Lower leg skin (tissue), 4 donors: ENCODE measurements at regions not wholly inside any gene's neighbourhood (a gene's known extent, or its start where the extent isn't known, plus 50 kb on each side); places are given as distances from the start of the nearest gene placed in this dataset.

Experiments
- DNase-seq, 2 donors: peaks; one replicate each; pipeline ENCODE4 v3.0.0-alpha.2; 2019; ENCODE audit warnings: low spot score in 2 of 2
- H3K4me3 ChIP-seq: fragments of 200-600 bp; sonication (generic); 2 replicates; pipeline ENCODE4 v1.5.1; 2017; ENCODE audit warnings: mild to moderate bottlenecking, low read depth; ENCODE audit not compliant: poor library complexity, severe bottlenecking
- CTCF ChIP-seq, 3 donors: fragments of 450-650 bp; IDR thresholded peaks; one replicate each; pipeline ENCODE4 v1.5.1; 2016; ENCODE audit warnings: antibody characterized with exemption in 3 of 3, mild to moderate bottlenecking in 3 of 3, moderate library complexity in 2 of 3
- POLR2A ChIP-seq, 2 donors: fragments of 450-650 bp; IDR thresholded peaks; one replicate each; pipeline ENCODE4 v1.6.1; 2016 to 2017; ENCODE audit warnings: antibody characterized with exemption in 2 of 2, mild to moderate bottlenecking in 1 of 2, moderate library complexity in 1 of 2
- WGBS, 2 donors: methylation state at CpG; one replicate each; pipeline ENCODE4 v1.1.5; 2018; 5-methylcytosine and 5-hydroxymethylcytosine counted together
- intact Hi-C: fragments of 100-400 bp; cut with DNase I; formaldehyde crosslinking; loops from one replicate; pipeline ENCODE4 v1.15.0; 2023; ENCODE audit warnings: low total_unique reads

- H3K4me3 ChIP-seq: no peak overlapping the region
- no peak for DNase-seq
- intact Hi-C loops: no loop called here
- no peak for TF ChIP-seq POLR2A (IDR thresholded peaks at IDR 0.05)
- no peak for TF ChIP-seq CTCF (IDR thresholded peaks at IDR 0.05)
- WGBS, 2 donors: 93 to 94% methylated on average over 1 of the region's 1 CpG
These were observed 161.5 kb upstream of the PTCHD4 start for GRCh38 chr6:48272518-48272917.

GRCh38 chr6:48255094-48255493 lies 144.1 kb upstream of the PTCHD4 start:
- DNase-seq: no peak
- intact Hi-C loops: no loop called here
- no peak overlapping the region for H3K4me3 ChIP-seq
- TF ChIP-seq POLR2A (IDR thresholded peaks at IDR 0.05) (no peak), CTCF (IDR thresholded peaks at IDR 0.05) (no peak)
- WGBS, 2 donors: 73 to 78% methylated on average over 3 of the region's 3 CpGs

GRCh38 chr6:48249071-48249470 lies 138.1 kb upstream of the PTCHD4 start:
- intact Hi-C loops: no loop called here
- DNase-seq: no peak
- TF ChIP-seq POLR2A (IDR thresholded peaks at IDR 0.05): no peak
- no peak for TF ChIP-seq CTCF (IDR thresholded peaks at IDR 0.05)
- 49 to 58% methylated on average over 3 of the region's 3 CpGs for WGBS, 2 donors
- no peak overlapping the region for H3K4me3 ChIP-seq

- intact Hi-C loops: no loop called here
- no peak for DNase-seq
- no peak overlapping the region for H3K4me3 ChIP-seq
- TF ChIP-seq POLR2A (IDR thresholded peaks at IDR 0.05) (no peak), CTCF (IDR thresholded peaks at IDR 0.05) (no peak)
These were observed 132.1 kb upstream of the PTCHD4 start for GRCh38 chr6:48243071-48243470.

GRCh38 chr6:48240287-48240686 lies 129.3 kb upstream of the PTCHD4 start:
- intact Hi-C loops: no loop called here
- no peak for TF ChIP-seq POLR2A (IDR thresholded peaks at IDR 0.05)
- no peak for TF ChIP-seq CTCF (IDR thresholded peaks at IDR 0.05)
- 90 to 97% methylated on average over 7 of the region's 7 CpGs for WGBS, 2 donors
- DNase-seq: no peak
- H3K4me3 ChIP-seq: no peak overlapping the region

- 90 to 96% methylated on average over 1 of the region's 1 CpG for WGBS, 2 donors
- no peak for DNase-seq
- H3K4me3 ChIP-seq: no peak overlapping the region
- no peak for TF ChIP-seq CTCF (IDR thresholded peaks at IDR 0.05)
- intact Hi-C loops: no loop called here
These were observed 125.4 kb upstream of the PTCHD4 start for GRCh38 chr6:48236375-48236774.
